HL-60 (cell line): ENCODE measurements at regions not wholly inside any gene's neighbourhood (a gene's known extent, or its start where the extent isn't known, plus 50 kb on each side); places are given as distances from the start of the nearest gene placed in this dataset.

Experiments
- GABPA ChIP-seq: IDR thresholded peaks from 2 replicates; pipeline ENCODE4 v1.6.1; 2012; ENCODE audit warnings: low read depth
- POLR2AphosphoS5 ChIP-seq: IDR thresholded peaks from 2 replicates; pipeline ENCODE4 v1.6.1; 2012; ENCODE audit warnings: low read depth
- TF ChIP-seq, protein P1 (sequence below): IDR thresholded peaks from one replicate; pipeline ENCODE4 v1.5.1; 2011; ENCODE audit warnings: low read length, control low read depth, inconsistent platforms; ENCODE audit not compliant: insufficient read depth

DNA sequence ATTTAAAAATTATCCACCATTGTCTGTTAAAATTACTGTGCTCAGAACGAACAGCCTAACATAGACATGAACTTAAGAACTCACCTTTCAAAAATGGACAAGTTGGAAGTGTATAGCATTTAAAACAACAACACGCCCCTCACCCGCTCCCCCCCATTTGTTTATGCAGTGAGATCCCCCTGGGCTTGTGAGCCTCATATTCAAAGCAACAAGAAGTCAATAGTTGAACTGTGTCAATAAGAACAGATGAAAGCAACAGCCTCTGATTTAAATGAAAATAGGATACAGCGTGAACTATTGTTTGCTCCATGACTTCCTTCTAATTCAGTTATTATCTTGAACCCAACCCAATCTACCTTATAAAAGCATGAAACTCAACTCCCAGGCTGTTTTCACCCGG lies 314.2 kb downstream of the BLID start:
- TF ChIP-seq POLR2AphosphoS5 (no peak), GABPA (no peak)
- TF ChIP-seq, protein P1, sequence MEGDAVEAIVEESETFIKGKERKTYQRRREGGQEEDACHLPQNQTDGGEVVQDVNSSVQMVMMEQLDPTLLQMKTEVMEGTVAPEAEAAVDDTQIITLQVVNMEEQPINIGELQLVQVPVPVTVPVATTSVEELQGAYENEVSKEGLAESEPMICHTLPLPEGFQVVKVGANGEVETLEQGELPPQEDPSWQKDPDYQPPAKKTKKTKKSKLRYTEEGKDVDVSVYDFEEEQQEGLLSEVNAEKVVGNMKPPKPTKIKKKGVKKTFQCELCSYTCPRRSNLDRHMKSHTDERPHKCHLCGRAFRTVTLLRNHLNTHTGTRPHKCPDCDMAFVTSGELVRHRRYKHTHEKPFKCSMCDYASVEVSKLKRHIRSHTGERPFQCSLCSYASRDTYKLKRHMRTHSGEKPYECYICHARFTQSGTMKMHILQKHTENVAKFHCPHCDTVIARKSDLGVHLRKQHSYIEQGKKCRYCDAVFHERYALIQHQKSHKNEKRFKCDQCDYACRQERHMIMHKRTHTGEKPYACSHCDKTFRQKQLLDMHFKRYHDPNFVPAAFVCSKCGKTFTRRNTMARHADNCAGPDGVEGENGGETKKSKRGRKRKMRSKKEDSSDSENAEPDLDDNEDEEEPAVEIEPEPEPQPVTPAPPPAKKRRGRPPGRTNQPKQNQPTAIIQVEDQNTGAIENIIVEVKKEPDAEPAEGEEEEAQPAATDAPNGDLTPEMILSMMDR = no peak
